Testis (tissue), 2 donors: ENCODE measurements at regions not wholly inside any gene's neighbourhood (a gene's known extent, or its start where the extent isn't known, plus 50 kb on each side); places are given as distances from the start of the nearest gene placed in this dataset.
"Not testable (repeated sequence)": the region's sequence is repeated elsewhere in the genome, so short reads cannot be mapped to it uniquely, and the experiment has no call there.

Experiments
- DNase-seq: peaks from one replicate; pipeline ENCODE4 v3.0.0-alpha.2; 2019
- H3K27ac ChIP-seq, 2 donors: fragments of 200-600 bp; sonication (generic); one replicate each; pipeline ENCODE4 v1.5.1; 2019
- H3K27me3 ChIP-seq: fragments of 200-600 bp; sonication (generic); one replicate; pipeline ENCODE4 v1.5.1; 2019
- H3K36me3 ChIP-seq: fragments of 200-600 bp; sonication (generic); one replicate; pipeline ENCODE4 v1.5.1; 2017; ENCODE audit warnings: low read depth; ENCODE audit errors: missing control alignments
- H3K4me1 ChIP-seq: fragments of 200-600 bp; sonication (generic); one replicate; pipeline ENCODE4 v1.5.1; 2019
- H3K4me3 ChIP-seq, 2 donors: fragments of 200-600 bp; sonication (generic); one replicate each; pipeline ENCODE4 v1.5.1; 2017 to 2019
- H3K9me3 ChIP-seq: fragments of 200-600 bp; sonication (generic); one replicate; pipeline ENCODE4 v1.5.1; 2017
- POLR2A ChIP-seq: fragments of 450-650 bp; IDR thresholded peaks from one replicate; pipeline ENCODE4 v1.6.1; 2017; ENCODE audit warnings: antibody characterized with exemption, mild to moderate bottlenecking, moderate library complexity
- WGBS, 2 donors: methylation state at CpG; one replicate each; pipeline ENCODE4 v1.1.5; 2018; 5-methylcytosine and 5-hydroxymethylcytosine counted together
- intact Hi-C: fragments of 100-400 bp; cut with DNase I; formaldehyde crosslinking; loops from one replicate; pipeline ENCODE4 v1.15.1; 2023; ENCODE audit warnings: low total_unique reads
- TF ChIP-seq, protein P1 (sequence below), 3 experiments: fragments of 450-650 bp in 2 of 3; fragments of 200-600 bp in 1 of 3; sonication (generic) in 1 of 3; IDR thresholded peaks; one replicate each; pipeline ENCODE4 v1.5.1; 2016 to 2019; ENCODE audit warnings: antibody characterized with exemption in 3 of 3, mild to moderate bottlenecking in 2 of 3, moderate library complexity in 1 of 3

- H3K27me3 ChIP-seq = no peaks in the 10 kb centered on the region
- intact Hi-C loops = no loop called here
- 72 to 79% methylated on average over 6 of the region's 6 CpGs for WGBS, 2 donors
- no peak overlapping the region for H3K27ac ChIP-seq
- no peaks in the 10 kb centered on the region for H3K4me1 ChIP-seq
- H3K36me3 ChIP-seq = no peaks in the 10 kb centered on the region
- H3K9me3 ChIP-seq = no peaks in the 10 kb centered on the region
- TF ChIP-seq POLR2A = no peak
- TF ChIP-seq, protein P1, sequence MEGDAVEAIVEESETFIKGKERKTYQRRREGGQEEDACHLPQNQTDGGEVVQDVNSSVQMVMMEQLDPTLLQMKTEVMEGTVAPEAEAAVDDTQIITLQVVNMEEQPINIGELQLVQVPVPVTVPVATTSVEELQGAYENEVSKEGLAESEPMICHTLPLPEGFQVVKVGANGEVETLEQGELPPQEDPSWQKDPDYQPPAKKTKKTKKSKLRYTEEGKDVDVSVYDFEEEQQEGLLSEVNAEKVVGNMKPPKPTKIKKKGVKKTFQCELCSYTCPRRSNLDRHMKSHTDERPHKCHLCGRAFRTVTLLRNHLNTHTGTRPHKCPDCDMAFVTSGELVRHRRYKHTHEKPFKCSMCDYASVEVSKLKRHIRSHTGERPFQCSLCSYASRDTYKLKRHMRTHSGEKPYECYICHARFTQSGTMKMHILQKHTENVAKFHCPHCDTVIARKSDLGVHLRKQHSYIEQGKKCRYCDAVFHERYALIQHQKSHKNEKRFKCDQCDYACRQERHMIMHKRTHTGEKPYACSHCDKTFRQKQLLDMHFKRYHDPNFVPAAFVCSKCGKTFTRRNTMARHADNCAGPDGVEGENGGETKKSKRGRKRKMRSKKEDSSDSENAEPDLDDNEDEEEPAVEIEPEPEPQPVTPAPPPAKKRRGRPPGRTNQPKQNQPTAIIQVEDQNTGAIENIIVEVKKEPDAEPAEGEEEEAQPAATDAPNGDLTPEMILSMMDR (IDR thresholded peaks at IDR 0.05) = no peak
- DNase-seq = no peak
- H3K4me3 ChIP-seq = no peak overlapping the region
Measured at GRCh38 chr14:97162621-97163020, 365.4 kb downstream of the VRK1 start.

DNA sequence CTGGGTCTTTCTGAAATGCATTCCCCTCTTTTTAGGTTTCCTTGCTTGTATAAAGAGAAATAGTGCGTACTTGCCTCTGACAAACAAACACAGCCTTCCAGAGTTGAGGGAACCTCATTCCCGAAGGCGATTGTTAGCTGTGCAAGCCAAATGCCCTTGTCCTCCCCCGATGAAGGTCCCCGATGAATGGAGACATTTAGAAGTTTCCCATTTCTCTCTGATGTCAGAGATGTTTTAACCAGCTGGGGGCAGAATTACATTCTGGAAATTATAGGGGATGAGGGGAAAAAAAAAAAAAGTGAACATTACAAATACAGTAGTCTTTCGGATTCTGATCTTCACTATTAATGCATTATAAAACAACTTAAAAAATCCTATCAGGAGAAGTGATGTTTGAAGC lies 366.8 kb downstream of the VRK1 start:
- intact Hi-C loops = no loop called here
- 19 to 33% methylated on average over 6 of the region's 6 CpGs for WGBS, 2 donors
- Histone ChIP-seq H3K4me1 (no peaks in the 10 kb centered on the region), H3K36me3 (no peaks in the 10 kb centered on the region), H3K27ac (no peak overlapping the region), H3K4me3 (no peak overlapping the region), H3K9me3 (no peaks in the 10 kb centered on the region), H3K27me3 (no peaks in the 10 kb centered on the region)
- TF ChIP-seq POLR2A = no peak
- TF ChIP-seq, protein P1 (IDR thresholded peaks at IDR 0.05) = no peak
- no peak for DNase-seq

DNA sequence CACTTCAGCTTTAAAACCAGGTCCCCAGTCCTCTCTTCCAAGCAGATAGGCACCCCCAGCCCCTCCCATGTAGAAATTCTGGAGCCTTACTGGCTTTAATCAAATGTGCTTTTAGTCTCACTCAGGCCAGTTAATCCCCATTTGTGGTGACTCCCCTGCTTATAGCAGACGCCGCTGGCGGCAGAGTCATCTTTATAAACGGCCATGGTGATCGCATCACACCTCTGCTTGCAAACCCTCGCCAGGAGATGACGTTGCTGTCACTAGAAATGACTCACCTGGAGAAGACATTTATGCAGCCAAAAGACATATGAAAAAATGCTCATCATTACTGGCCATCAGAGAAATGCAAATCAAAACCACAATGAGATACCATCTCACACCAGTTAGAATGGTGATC lies 369.3 kb downstream of the VRK1 start:
- 88 to 89% methylated on average over 7 of the region's 7 CpGs for WGBS, 2 donors
- H3K27me3 ChIP-seq = no peaks in the 10 kb centered on the region
- DNase-seq = no peak
- H3K4me1 ChIP-seq = no peaks in the 10 kb centered on the region
- H3K27ac ChIP-seq = no peak overlapping the region
- no peaks in the 10 kb centered on the region for H3K36me3 ChIP-seq
- TF ChIP-seq, protein P1 (IDR thresholded peaks at IDR 0.05) = no peak
- TF ChIP-seq POLR2A = no peak
- H3K4me3 ChIP-seq = no peak overlapping the region
- no peaks in the 10 kb centered on the region for H3K9me3 ChIP-seq
- intact Hi-C loops = no loop called here

- DNase-seq, H3K4me3 ChIP-seq, intact Hi-C loops, H3K27ac ChIP-seq, H3K27me3 ChIP-seq, H3K36me3 ChIP-seq, H3K4me1 ChIP-seq, H3K9me3 ChIP-seq: not testable (repeated sequence)
- 90 to 93% methylated on average over 3 of the region's 3 CpGs for WGBS, 2 donors
Measured at GRCh38 chr14:97167577-97167976, 370.4 kb downstream of the VRK1 start.

DNA sequence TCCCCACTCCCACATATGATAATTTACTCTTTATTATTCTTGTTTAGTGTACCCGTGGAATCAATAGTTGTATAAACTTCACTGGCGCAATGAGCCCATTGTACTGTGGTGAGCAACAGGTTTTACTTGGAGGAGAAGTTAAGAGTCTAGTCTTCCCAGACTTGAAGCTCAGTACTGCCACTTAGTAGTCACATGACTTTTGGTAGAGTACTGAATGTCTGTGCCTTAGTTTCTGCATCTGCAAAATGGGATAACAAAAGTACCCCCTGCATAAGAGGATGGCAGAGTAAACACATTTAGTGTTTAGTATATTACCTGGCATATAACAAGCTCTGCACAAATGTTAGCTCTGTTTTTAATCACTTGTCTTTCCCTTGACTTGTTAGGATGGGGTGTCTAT lies 375.5 kb downstream of the VRK1 start:
- Histone ChIP-seq H3K27ac (no peak overlapping the region), H3K9me3 (no peaks in the 10 kb centered on the region), H3K27me3 (no peaks in the 10 kb centered on the region), H3K4me1 (no peaks in the 10 kb centered on the region), H3K36me3 (no peaks in the 10 kb centered on the region), H3K4me3 (no peak overlapping the region)
- 90 to 91% methylated on average over 2 of the region's 2 CpGs for WGBS, 2 donors
- no peak for TF ChIP-seq POLR2A
- TF ChIP-seq, protein P1 (IDR thresholded peaks at IDR 0.05) = no peak
- no peak for DNase-seq
- intact Hi-C loops = no loop called here
